ENCODE measurements at regions not wholly inside any gene's neighbourhood (a gene's known extent, or its start where the extent isn't known, plus 50 kb on each side); places are given as distances from the start of the nearest gene placed in this dataset.

- WGBS, 2 donors: 27 to 33% methylated on average over 2 of the region's 2 CpGs
- Histone ChIP-seq H3K4me1 (no peaks in the 10 kb centered on the region), H3K4me3 (no peak overlapping the region), H3K36me3 (no peaks in the 10 kb centered on the region), H3K27ac (no peak overlapping the region), H3K9me3 (no peaks in the 10 kb centered on the region), H3K27me3 (no peaks in the 10 kb centered on the region)
- DNase-seq (no peak), ATAC-seq (ENCODE audit: low FRiP score in 2 of 2) (no peak)
- TF ChIP-seq POLR2A (IDR thresholded peaks at IDR 0.05) (no peak), EP300 (IDR thresholded peaks at IDR 0.05) (no peak), POLR2AphosphoS5 (IDR thresholded peaks at IDR 0.05) (no peak)
- TF ChIP-seq, protein P1, sequence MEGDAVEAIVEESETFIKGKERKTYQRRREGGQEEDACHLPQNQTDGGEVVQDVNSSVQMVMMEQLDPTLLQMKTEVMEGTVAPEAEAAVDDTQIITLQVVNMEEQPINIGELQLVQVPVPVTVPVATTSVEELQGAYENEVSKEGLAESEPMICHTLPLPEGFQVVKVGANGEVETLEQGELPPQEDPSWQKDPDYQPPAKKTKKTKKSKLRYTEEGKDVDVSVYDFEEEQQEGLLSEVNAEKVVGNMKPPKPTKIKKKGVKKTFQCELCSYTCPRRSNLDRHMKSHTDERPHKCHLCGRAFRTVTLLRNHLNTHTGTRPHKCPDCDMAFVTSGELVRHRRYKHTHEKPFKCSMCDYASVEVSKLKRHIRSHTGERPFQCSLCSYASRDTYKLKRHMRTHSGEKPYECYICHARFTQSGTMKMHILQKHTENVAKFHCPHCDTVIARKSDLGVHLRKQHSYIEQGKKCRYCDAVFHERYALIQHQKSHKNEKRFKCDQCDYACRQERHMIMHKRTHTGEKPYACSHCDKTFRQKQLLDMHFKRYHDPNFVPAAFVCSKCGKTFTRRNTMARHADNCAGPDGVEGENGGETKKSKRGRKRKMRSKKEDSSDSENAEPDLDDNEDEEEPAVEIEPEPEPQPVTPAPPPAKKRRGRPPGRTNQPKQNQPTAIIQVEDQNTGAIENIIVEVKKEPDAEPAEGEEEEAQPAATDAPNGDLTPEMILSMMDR (IDR thresholded peaks at IDR 0.05): no peak
Observed at GRCh38 chr9:24614070-24614469, 68.4 kb upstream of the IZUMO3 start.

- TF ChIP-seq, protein P1 (IDR thresholded peaks at IDR 0.05): no peak
- TF ChIP-seq POLR2AphosphoS5 (IDR thresholded peaks at IDR 0.05) (no peak), POLR2A (IDR thresholded peaks at IDR 0.05) (no peak), EP300 (IDR thresholded peaks at IDR 0.05) (no peak)
- DNase-seq (no peak), ATAC-seq (ENCODE audit: low FRiP score in 2 of 2) (no peak)
- 71% methylated on average over 5 of the region's 5 CpGs for WGBS, 2 donors
- no peak overlapping the region for H3K4me3 ChIP-seq
- no peaks in the 10 kb centered on the region for H3K27me3 ChIP-seq
- no peak overlapping the region for H3K27ac ChIP-seq
- no peaks in the 10 kb centered on the region for H3K9me3 ChIP-seq
- no peaks in the 10 kb centered on the region for H3K36me3 ChIP-seq
- H3K4me1 ChIP-seq: no peaks in the 10 kb centered on the region
Observed at GRCh38 chr9:24608599-24608998, 62.9 kb upstream of the IZUMO3 start.

DNA sequence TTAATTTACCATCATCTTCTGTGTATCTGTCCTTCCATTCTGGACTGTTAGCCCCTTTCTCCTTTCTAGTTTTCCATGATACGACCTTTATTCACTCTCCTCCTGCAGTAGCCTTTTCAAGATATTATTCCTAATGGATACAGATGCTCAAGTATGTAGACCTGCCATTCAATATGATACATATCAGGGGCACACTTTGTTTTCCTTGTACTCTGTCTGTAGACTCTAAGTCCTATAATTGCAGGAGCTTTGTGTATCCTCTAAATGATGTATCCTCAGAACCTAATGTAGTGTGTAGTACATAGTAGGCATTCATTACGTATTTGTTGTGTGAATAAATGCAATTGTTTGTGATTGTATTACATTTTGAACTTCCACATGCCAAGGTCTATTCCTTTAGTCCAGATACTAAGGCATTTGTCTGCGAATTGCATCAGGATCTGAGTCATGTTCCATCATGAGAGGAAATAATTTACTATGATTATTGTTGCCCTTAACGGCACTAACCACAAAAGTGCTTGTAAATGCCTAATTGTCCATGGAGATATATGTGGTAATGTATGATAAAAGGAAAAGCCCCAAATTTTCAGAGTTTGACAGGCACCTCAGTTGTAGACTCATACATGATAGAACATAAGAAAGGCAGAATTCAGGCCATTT is 57.1 kb upstream of the IZUMO3 start:
- no peak for DNase-seq
- no peak overlapping the region for H3K27ac ChIP-seq
- no peaks in the 10 kb centered on the region for H3K36me3 ChIP-seq
- no peaks in the 10 kb centered on the region for H3K9me3 ChIP-seq
- H3K4me1 ChIP-seq: no peaks in the 10 kb centered on the region
- no peak overlapping the region for H3K4me3 ChIP-seq
- no peak for ATAC-seq (ENCODE audit: low FRiP score in 2 of 2)
- no peaks in the 10 kb centered on the region for H3K27me3 ChIP-seq
- TF ChIP-seq, protein P1 (IDR thresholded peaks at IDR 0.05): no peak
- TF ChIP-seq POLR2A (IDR thresholded peaks at IDR 0.05): no peak
- no peak for TF ChIP-seq POLR2AphosphoS5 (IDR thresholded peaks at IDR 0.05)
- TF ChIP-seq EP300 (IDR thresholded peaks at IDR 0.05): no peak
- WGBS, 2 donors: 76 to 81% methylated on average over 4 of the region's 4 CpGs

Small RNAs in the stretch of these regions (small RNA-seq; reads per million reads assigned to genes)
- 0 reads per million in 4 donors for gene RMRPP5
